ENCODE measurements at regions not wholly inside any gene's neighbourhood (a gene's known extent, or its start where the extent isn't known, plus 50 kb on each side); places are given as distances from the start of the nearest gene placed in this dataset.

GRCh38 chr2:53438692-53439091 is 328.9 kb upstream of the CHAC2 start:
- no peak for TF ChIP-seq CTCF (IDR thresholded peaks at IDR 0.05; ENCODE audit: low read length, missing control alignments)
- DNase-seq (ENCODE audit: low read depth), result no peak
- no peak overlapping the region for H3K4me3 ChIP-seq (replicated peaks; ENCODE audit: low read depth, low read length)

- DNase-seq (ENCODE audit: low read depth), result no peak
- TF ChIP-seq CTCF (IDR thresholded peaks at IDR 0.05; ENCODE audit: low read length, missing control alignments), result no peak
- H3K4me3 ChIP-seq (replicated peaks; ENCODE audit: low read depth, low read length), result no peak overlapping the region
These were observed 329.5 kb upstream of the CHAC2 start for GRCh38 chr2:53438100-53438499.

- no peak for TF ChIP-seq CTCF (IDR thresholded peaks at IDR 0.05; ENCODE audit: low read length, missing control alignments)
- no peak for DNase-seq (ENCODE audit: low read depth)
- H3K4me3 ChIP-seq (replicated peaks; ENCODE audit: low read depth, low read length), result no peak overlapping the region
These were observed 330.2 kb upstream of the CHAC2 start for GRCh38 chr2:53437371-53437770.

GRCh38 chr2:53436882-53437281 is 330.7 kb upstream of the CHAC2 start:
- DNase-seq (ENCODE audit: low read depth), result no peak
- no peak for TF ChIP-seq CTCF (IDR thresholded peaks at IDR 0.05; ENCODE audit: low read length, missing control alignments)
- no peak overlapping the region for H3K4me3 ChIP-seq (replicated peaks; ENCODE audit: low read depth, low read length)

GRCh38 chr2:53435610-53436009 is 332.0 kb upstream of the CHAC2 start:
- TF ChIP-seq CTCF (IDR thresholded peaks at IDR 0.05; ENCODE audit: low read length, missing control alignments), result no peak
- no peak for DNase-seq (ENCODE audit: low read depth)

GRCh38 chr2:53434466-53434865 is 333.1 kb upstream of the CHAC2 start:
- H3K4me3 ChIP-seq (replicated peaks; ENCODE audit: low read depth, low read length), result no peak overlapping the region
- no peak for TF ChIP-seq CTCF (IDR thresholded peaks at IDR 0.05; ENCODE audit: low read length, missing control alignments)
- no peak for DNase-seq (ENCODE audit: low read depth)

More at GRCh38 chr2:53435610-53436009, 332.0 kb upstream of the CHAC2 start:
- no peak overlapping the region for H3K4me3 ChIP-seq (replicated peaks; ENCODE audit: low read depth, low read length)

GRCh38 chr2:53432936-53433335 is 334.7 kb upstream of the CHAC2 start:
- DNase-seq (ENCODE audit: low read depth), result no peak
- no peak for TF ChIP-seq CTCF (IDR thresholded peaks at IDR 0.05; ENCODE audit: low read length, missing control alignments)
- no peak overlapping the region for H3K4me3 ChIP-seq (replicated peaks; ENCODE audit: low read depth, low read length)
